H1 (cell line): ENCODE measurements at regions not wholly inside any gene's neighbourhood (a gene's known extent, or its start where the extent isn't known, plus 50 kb on each side); places are given as distances from the start of the nearest gene placed in this dataset.
A peak's percentile ranks its signal among the peaks of the same experiment; 100 is the strongest.

Experiments
- CTCF ChIA-PET: fragments of 300-600 bp; sonication (Branson Sonifier 250); formaldehyde crosslinking; loops from one replicate; lab custom pipeline; 2021; ENCODE audit not compliant: partially characterized antibody; lab: Charles Lee
- POLR2A ChIA-PET: fragments of 300-600 bp; sonication (Branson Sonifier 250); formaldehyde crosslinking; loops from one replicate; lab custom pipeline; 2021; ENCODE audit warnings: inconsistent platforms; ENCODE audit not compliant: partially characterized antibody; lab: Charles Lee
- DNase-seq, 2 experiments: peaks; one replicate each; pipeline versions ENCODE4 v3.0.0 to v3.0.0-alpha.2; 2010 to 2022; ENCODE audit warnings: low spot score in 2 of 2, low read depth in 1 of 2, mixed read lengths in 1 of 2
- FAIRE-seq: peaks from 2 replicates; lab custom pipeline; 2011; peaks lifted over from hg19 to GRCh38; lab: Jason Lieb, UNC
- H2AFZ ChIP-seq: 2 replicates; pipeline ENCODE4 v1.8.1; 2012; ENCODE audit warnings: low read length, inconsistent platforms
- H2AK5ac ChIP-seq: 2 replicates; pipeline ENCODE4 v1.6.1; 2013; ENCODE audit warnings: low read depth, low read length
- H2BK120ac ChIP-seq: replicated peaks from 2 replicates; pipeline ENCODE3; 2013; ENCODE audit warnings: low read depth, low read length, inconsistent platforms
- H2BK12ac ChIP-seq: 2 replicates; pipeline ENCODE4 v1.6.1; 2013; ENCODE audit warnings: low read depth, low read length
- H2BK15ac ChIP-seq: 2 replicates; pipeline ENCODE4 v1.6.1; 2013; ENCODE audit warnings: low read length
- H2BK20ac ChIP-seq: 2 replicates; pipeline ENCODE4 v1.6.1; 2013; ENCODE audit warnings: low read length
- H2BK5ac ChIP-seq: 2 replicates; pipeline ENCODE4 v1.6.1; 2013; ENCODE audit warnings: low read depth, low read length
- H3K14ac ChIP-seq: 2 replicates; pipeline ENCODE4 v1.6.1; 2013; ENCODE audit warnings: inconsistent platforms; ENCODE audit not compliant: insufficient read length
- H3K18ac ChIP-seq: 2 replicates; pipeline ENCODE4 v1.6.1; 2013; ENCODE audit warnings: low read length; ENCODE audit errors: extremely low read depth
- H3K23ac ChIP-seq: 2 replicates; pipeline ENCODE4 v1.6.1; 2013; ENCODE audit warnings: inconsistent platforms; ENCODE audit not compliant: insufficient read length
- H3K23me2 ChIP-seq: 2 replicates; pipeline ENCODE4 v1.6.1; 2013; ENCODE audit warnings: low read depth, low read length
- H3K27ac ChIP-seq: 2 replicates; pipeline ENCODE4 v1.6.1; 2011; ENCODE audit warnings: low read depth, low read length, inconsistent platforms
- H3K27me3 ChIP-seq, 4 experiments: replicated peaks in 1 of 4; 1 replicate in 1 of 4; 2 replicates in 3 of 4; pipeline versions ENCODE4 v1.6.1 to v1.8.1; 2011 to 2013; ENCODE audit warnings: low read length in 3 of 4, mild to moderate bottlenecking in 3 of 4, inconsistent platforms in 2 of 4, mixed read lengths in 2 of 4, moderate library complexity in 1 of 4; ENCODE audit not compliant: control insufficient read depth in 3 of 4, insufficient read depth in 3 of 4; ENCODE audit errors: extremely low read depth in 1 of 4
- H3K36me3 ChIP-seq, 4 experiments: 2 replicates each; pipeline versions ENCODE4 v1.6.1 to v1.8.1; 2011 to 2013; ENCODE audit warnings: mild to moderate bottlenecking in 4 of 4, low read length in 3 of 4, moderate library complexity in 2 of 4, control low read depth in 1 of 4, inconsistent platforms in 1 of 4; ENCODE audit not compliant: insufficient read depth in 4 of 4, control insufficient read depth in 2 of 4
- H3K4ac ChIP-seq: replicated peaks from 2 replicates; pipeline ENCODE3; 2013; ENCODE audit warnings: low read length, low read depth, mixed read lengths, inconsistent platforms; ENCODE audit not compliant: insufficient read length
- H3K4me1 ChIP-seq, 4 experiments: replicated peaks in 1 of 4; 1 replicate in 1 of 4; 2 replicates in 3 of 4; pipeline versions ENCODE4 v1.6.1 to v1.8.1; 2011 to 2013; ENCODE audit warnings: low read length in 3 of 4, inconsistent platforms in 2 of 4, mixed read lengths in 1 of 4; ENCODE audit not compliant: insufficient read depth in 4 of 4, control insufficient read depth in 3 of 4
- H3K4me2 ChIP-seq, 2 experiments: 2 replicates each; pipeline versions ENCODE4 v1.6.1 to v1.8.1; 2011 to 2013; ENCODE audit warnings: low read depth in 2 of 2, low read length in 2 of 2, control low read depth in 1 of 2, inconsistent platforms in 1 of 2, mild to moderate bottlenecking in 1 of 2; ENCODE audit not compliant: insufficient read depth in 1 of 2
- H3K4me3 ChIP-seq, 4 experiments: fragments of 200-600, 300-600 bp in 1 of 4; sonication (generic), shearing (Covaris generic), sonication (Bioruptor Twin) in 1 of 4; 2 replicates each; pipeline versions ENCODE4 v1.5.1 to v1.8.1; 2011 to 2016; ENCODE audit warnings: low read length in 4 of 4, low read depth in 3 of 4, control low read depth in 2 of 4, inconsistent platforms in 2 of 4, mild to moderate bottlenecking in 2 of 4, mixed read lengths in 1 of 4, moderate library complexity in 1 of 4; ENCODE audit not compliant: insufficient read depth in 2 of 4; ENCODE audit errors: extremely low read depth in 1 of 4
- H3K56ac ChIP-seq: replicated peaks from 2 replicates; pipeline ENCODE3; 2013; ENCODE audit warnings: low read depth, mild to moderate bottlenecking, mixed read lengths, low read length, inconsistent platforms; ENCODE audit not compliant: insufficient read length
- H3K79me1 ChIP-seq: 2 replicates; pipeline ENCODE4 v1.6.1; 2013; ENCODE audit warnings: low read depth, low read length, control low read depth
- H3K79me2 ChIP-seq, 2 experiments: 2 replicates each; pipeline versions ENCODE4 v1.6.1 to v1.8.1; 2012 to 2013; ENCODE audit warnings: low read length in 2 of 2, mild to moderate bottlenecking in 2 of 2, inconsistent platforms in 1 of 2; ENCODE audit not compliant: insufficient read depth in 2 of 2, control insufficient read depth in 1 of 2
- H3K9ac ChIP-seq, 4 experiments: replicated peaks in 1 of 4; 1 replicate in 1 of 4; 2 replicates in 3 of 4; pipeline versions ENCODE4 v1.6.1 to v1.8.1; 2011 to 2013; ENCODE audit warnings: low read depth in 3 of 4, low read length in 3 of 4, control low read depth in 2 of 4, mild to moderate bottlenecking in 2 of 4, moderate library complexity in 2 of 4, inconsistent platforms in 1 of 4; ENCODE audit errors: extremely low read depth in 1 of 4
- H3K9me3 ChIP-seq, 2 experiments: 2 replicates each; pipeline versions ENCODE4 v1.6.1 to v1.8.1; 2012 to 2013; ENCODE audit warnings: mild to moderate bottlenecking in 2 of 2, moderate library complexity in 2 of 2, control low read depth in 1 of 2, inconsistent platforms in 1 of 2, low read depth in 1 of 2, low read length in 1 of 2, mixed read lengths in 1 of 2; ENCODE audit not compliant: insufficient read depth in 2 of 2
- H4K20me1 ChIP-seq, 2 experiments: replicated peaks in 1 of 2; 2 replicates each; pipeline versions ENCODE3 to v1.8.1; 2011 to 2013; ENCODE audit warnings: inconsistent platforms in 2 of 2, low read length in 2 of 2, mild to moderate bottlenecking in 1 of 2; ENCODE audit not compliant: insufficient read depth in 2 of 2, control insufficient read depth in 1 of 2
- H4K5ac ChIP-seq: 2 replicates; pipeline ENCODE4 v1.6.1; 2013; ENCODE audit warnings: low read length, low read depth, mixed read lengths, inconsistent platforms; ENCODE audit not compliant: insufficient read length
- H4K8ac ChIP-seq: 2 replicates; pipeline ENCODE4 v1.8.0; 2013; ENCODE audit warnings: mild to moderate bottlenecking, moderate library complexity, low read length, inconsistent platforms; ENCODE audit not compliant: insufficient read depth; ENCODE audit errors: extremely low read depth
- H4K91ac ChIP-seq: replicated peaks from 2 replicates; pipeline ENCODE3; 2013; ENCODE audit warnings: low read length, mixed read lengths, inconsistent platforms; ENCODE audit not compliant: insufficient read length
- CEBPB ChIP-seq: IDR thresholded peaks from 2 replicates; pipeline ENCODE4 v1.6.1; 2012; ENCODE audit warnings: low read depth, low read length
- CTBP2 ChIP-seq: IDR thresholded peaks from 2 replicates; pipeline ENCODE4 v1.7.0; 2011; ENCODE audit warnings: borderline replicate concordance, mild to moderate bottlenecking, moderate library complexity, mixed read lengths, low read length; ENCODE audit not compliant: insufficient read depth, insufficient read length
- SAP30 ChIP-seq: fragments of 300-600 bp; sonication (generic); IDR thresholded peaks from 2 replicates; pipeline ENCODE4 v1.7.1; 2012; ENCODE audit warnings: low read length, moderate library complexity, mild to moderate bottlenecking, inconsistent platforms; ENCODE audit not compliant: insufficient read depth, insufficient replicate concordance
- SP1 ChIP-seq: IDR thresholded peaks from 2 replicates; pipeline ENCODE4 v1.6.1; 2011; ENCODE audit warnings: low read depth, low read length
- SUZ12 ChIP-seq: fragments of 200-600 bp; sonication (generic); IDR thresholded peaks from 2 replicates; pipeline ENCODE4 v1.6.1; 2012; ENCODE audit warnings: mild to moderate bottlenecking, inconsistent platforms, low read length, moderate library complexity, mixed read lengths
- TAF7 ChIP-seq: optimal IDR thresholded peaks from 2 replicates; pipeline ENCODE3; 2011; ENCODE audit warnings: low read depth, mild to moderate bottlenecking, inconsistent platforms, low read length, moderate library complexity, borderline replicate concordance
- TEAD4 ChIP-seq: IDR thresholded peaks from 2 replicates; pipeline ENCODE4 v1.6.1; 2012; ENCODE audit warnings: low read depth, low read length, inconsistent platforms, mixed read lengths
- WGBS, 2 experiments: shearing (Covaris generic) in 1 of 2; methylation state at CpG; one replicate each; pipeline versions ENCODE4 v1.1.6 to v1.1.7; 2013 to 2015; ENCODE audit warnings: low lambda C conversion rate in 2 of 2, mixed read lengths in 2 of 2, inconsistent platforms in 1 of 2, low coverage in 1 of 2, missing lambda C conversion rate in 1 of 2; ENCODE audit not compliant: insufficient replicate concordance in 2 of 2, insufficient coverage in 1 of 2, insufficient read length in 1 of 2; ENCODE audit errors: extremely low coverage in 1 of 2, missing lambda C conversion rate in 1 of 2; 5-methylcytosine and 5-hydroxymethylcytosine counted together
- TF ChIP-seq, protein P1 (sequence below): IDR thresholded peaks from 2 replicates; pipeline ENCODE4 v1.6.1; 2011; ENCODE audit warnings: low read length, improper control_type of control experiment
- TF ChIP-seq, protein P2 (sequence below): IDR thresholded peaks from 2 replicates; pipeline ENCODE4 v1.6.1; 2012; ENCODE audit warnings: inconsistent platforms
- TF ChIP-seq, protein P3 (sequence below): IDR thresholded peaks from 2 replicates; pipeline ENCODE4 v1.6.1; 2012; ENCODE audit warnings: inconsistent platforms

DNA sequence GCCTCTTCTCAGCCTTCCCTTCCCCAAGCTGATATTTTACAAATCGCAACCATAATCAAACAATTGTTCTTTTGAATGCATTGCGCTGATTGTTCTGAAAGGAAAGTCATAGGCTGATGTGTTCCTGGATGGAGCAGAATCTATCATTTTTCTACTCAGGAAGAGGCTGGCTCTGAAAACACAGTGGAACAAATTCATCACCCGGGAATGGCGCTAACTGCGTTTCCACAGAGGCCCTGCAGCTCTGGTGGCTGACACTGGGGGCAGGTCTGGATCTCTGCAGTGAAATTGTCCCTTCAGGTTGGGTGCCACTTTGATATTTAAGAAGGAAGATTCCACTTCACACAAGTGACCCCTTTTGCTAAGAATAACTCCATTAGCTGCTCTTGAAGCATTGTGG, 1060.8 kb downstream of the UQCRFS1 start:
- Histone ChIP-seq H4K91ac (no peak overlapping the region), H3K79me2 (no peaks in the 10 kb centered on the region), H3K9ac (no peak overlapping the region), H3K27me3 (no peaks in the 10 kb centered on the region), H2BK12ac (no peak overlapping the region), H4K8ac (no peak overlapping the region), H3K23me2 (no peaks in the 10 kb centered on the region), H3K79me1 (no peaks in the 10 kb centered on the region), H3K23ac (no peak overlapping the region), H3K4me3 (no peak overlapping the region), H2BK120ac (no peak overlapping the region), H3K4me2 (no peak overlapping the region), H3K4ac (no peak overlapping the region), H3K36me3 (no peaks in the 10 kb centered on the region), H3K56ac (no peak overlapping the region), H2BK20ac (no peak overlapping the region), H3K27ac (no peak overlapping the region), H3K9me3 (no peaks in the 10 kb centered on the region), H2AK5ac (no peak overlapping the region), H4K5ac (no peak overlapping the region), H2AFZ (peak overlapping the region; percentile 19; the same call in 1 of the 2 replicates), H2BK15ac (no peak overlapping the region), H4K20me1 (no peaks in the 10 kb centered on the region), H3K4me1 (peaks cover 0 to 5% (median 0%) of the 10 kb centered on the region in 4 experiments; a peak in 1 of 7 replicates), H3K18ac (no peak overlapping the region), H3K14ac (no peak overlapping the region), H2BK5ac (no peak overlapping the region)
- POLR2A ChIA-PET = no interaction called here
- 93% methylated on average over 5 of the region's 5 CpGs; no CpG with 5 or more reads in 1 of the 2 experiments for WGBS, 2 experiments
- DNase-seq (no peak), FAIRE-seq (no peak)
- TF ChIP-seq SUZ12 (no peak), CEBPB (no peak), CTBP2 (no peak), TAF7 (no peak), TEAD4 (no peak), SP1 (no peak), SAP30 (no peak)
- TF ChIP-seq, protein P1, sequence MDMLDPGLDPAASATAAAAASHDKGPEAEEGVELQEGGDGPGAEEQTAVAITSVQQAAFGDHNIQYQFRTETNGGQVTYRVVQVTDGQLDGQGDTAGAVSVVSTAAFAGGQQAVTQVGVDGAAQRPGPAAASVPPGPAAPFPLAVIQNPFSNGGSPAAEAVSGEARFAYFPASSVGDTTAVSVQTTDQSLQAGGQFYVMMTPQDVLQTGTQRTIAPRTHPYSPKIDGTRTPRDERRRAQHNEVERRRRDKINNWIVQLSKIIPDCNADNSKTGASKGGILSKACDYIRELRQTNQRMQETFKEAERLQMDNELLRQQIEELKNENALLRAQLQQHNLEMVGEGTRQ = no peak
- TF ChIP-seq, protein P2, sequence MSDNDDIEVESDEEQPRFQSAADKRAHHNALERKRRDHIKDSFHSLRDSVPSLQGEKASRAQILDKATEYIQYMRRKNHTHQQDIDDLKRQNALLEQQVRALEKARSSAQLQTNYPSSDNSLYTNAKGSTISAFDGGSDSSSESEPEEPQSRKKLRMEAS = no peak
- TF ChIP-seq, protein P3, sequence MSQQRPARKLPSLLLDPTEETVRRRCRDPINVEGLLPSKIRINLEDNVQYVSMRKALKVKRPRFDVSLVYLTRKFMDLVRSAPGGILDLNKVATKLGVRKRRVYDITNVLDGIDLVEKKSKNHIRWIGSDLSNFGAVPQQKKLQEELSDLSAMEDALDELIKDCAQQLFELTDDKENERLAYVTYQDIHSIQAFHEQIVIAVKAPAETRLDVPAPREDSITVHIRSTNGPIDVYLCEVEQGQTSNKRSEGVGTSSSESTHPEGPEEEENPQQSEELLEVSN = no peak
- CTCF ChIA-PET = interaction anchor here (1.0 to 4.0 kb wide), 9 partner anchors 11 to 180 kb away, joined by 3 to 18 read pairs (median 3); no protein-coding TSS in a partner anchor
